Spleen (tissue), 11 donors: ENCODE measurements at regions not wholly inside any gene's neighbourhood (a gene's known extent, or its start where the extent isn't known, plus 50 kb on each side); places are given as distances from the start of the nearest gene placed in this dataset.
A peak's percentile ranks its signal among the peaks of the same experiment; 100 is the strongest.

Source experiments
- DNase-seq: peaks from one replicate; pipeline ENCODE4 v3.0.0-alpha.2; 2020
- H3K27ac ChIP-seq, 8 donors: fragments of 200-600 bp; sonication (generic) in 7 of 8; 1 replicate in 4 of 8; 2 replicates in 4 of 8; pipeline versions ENCODE4 v1.5.0 to v1.8.0; 2016 to 2021; ENCODE audit warnings: inconsistent platforms in 4 of 8, mild to moderate bottlenecking in 4 of 8, moderate library complexity in 1 of 8
- H3K27me3 ChIP-seq, 7 donors: fragments of 200-600 bp; sonication (generic) in 6 of 7; replicated peaks in 1 of 7; 1 replicate in 4 of 7; 2 replicates in 3 of 7; pipeline versions ENCODE4 v1.5.0 to v1.8.0; 2016 to 2021; ENCODE audit warnings: inconsistent platforms in 3 of 7, mild to moderate bottlenecking in 1 of 7
- H3K36me3 ChIP-seq, 6 donors: fragments of 200-600 bp; sonication (generic) in 5 of 6; 1 replicate in 4 of 6; 2 replicates in 2 of 6; pipeline versions ENCODE4 v1.5.0 to v1.8.0; 2016 to 2021; ENCODE audit warnings: inconsistent platforms in 2 of 6
- H3K4me1 ChIP-seq, 6 donors: fragments of 200-600 bp; sonication (generic) in 5 of 6; 1 replicate in 3 of 6; 2 replicates in 3 of 6; pipeline versions ENCODE4 v1.5.0 to v1.8.0; 2016 to 2021; ENCODE audit warnings: inconsistent platforms in 3 of 6
- H3K4me3 ChIP-seq, 8 donors: fragments of 200-600 bp; sonication (generic) in 7 of 8; 1 replicate in 4 of 8; 2 replicates in 4 of 8; pipeline versions ENCODE4 v1.5.0 to v1.8.0; 2016 to 2021; ENCODE audit warnings: inconsistent platforms in 4 of 8, mild to moderate bottlenecking in 4 of 8, moderate library complexity in 2 of 8
- H3K9me3 ChIP-seq, 8 donors: fragments of 200-600 bp; sonication (generic) in 7 of 8; 1 replicate in 4 of 8; 2 replicates in 4 of 8; pipeline versions ENCODE4 v1.5.0 to v1.8.0; 2016 to 2021; ENCODE audit warnings: inconsistent platforms in 4 of 8
- CTCF ChIP-seq, 11 experiments: fragments of 200-600 bp in 7 of 11; fragments of 450-650 bp in 4 of 11; sonication (generic) in 4 of 11; IDR thresholded peaks in 8 of 11; conservative IDR thresholded peaks in 3 of 11; 1 replicate in 7 of 11; 2 replicates in 4 of 11; pipeline versions ENCODE4 v1.4.0 to v1.8.0; 2016 to 2021; ENCODE audit warnings: antibody characterized with exemption in 11 of 11, inconsistent platforms in 4 of 11, mild to moderate bottlenecking in 1 of 11
- POLR2A ChIP-seq, 3 donors: fragments of 450-650 bp; IDR thresholded peaks; one replicate each; pipeline ENCODE4 v1.5.1; 2017; ENCODE audit warnings: antibody characterized with exemption in 3 of 3, mild to moderate bottlenecking in 1 of 3
- POLR2AphosphoS5 ChIP-seq, 3 donors: sonication (generic); formaldehyde crosslinking; IDR thresholded peaks; one replicate each; pipeline ENCODE4 v1.5.1; 2017; ENCODE audit warnings: antibody characterized with exemption in 3 of 3
- WGBS, 5 donors: extraction: QIAGEN DNeasy Blood & Tissue Kit in 3 of 5; methylation state at CpG; one replicate each; pipeline versions ENCODE4 v1.1.5 to v1.1.7; 2013 to 2018; 5-methylcytosine and 5-hydroxymethylcytosine counted together
- intact Hi-C: fragments of 100-400 bp; cut with DNase I; formaldehyde crosslinking; loops from one replicate; pipeline ENCODE4 v1.15.0; 2023; ENCODE audit warnings: low total_unique reads
- donor health status: healthy with polysubstance abuse.
- donor health status: DM: no; HTN: no; CAD: no; lungs with moderate emphysema.
- donor health status: DM: no; HTN: no; CAD: no.
- donor health status: Bipolar disorder and iron deficiency.
- donor health status: healthy.
- donor health status: DM: no; HTN: no; CAD: no.
- donor health status: DM: yes; HTN: yes; CAD: no.

- TF ChIP-seq POLR2AphosphoS5 (IDR thresholded peaks at IDR 0.05), result no peak
- no peak for TF ChIP-seq CTCF (IDR thresholded peaks at IDR 0.05 in 8 of 11, conservative IDR thresholded peaks at IDR 0.05 in 3 of 11)
- TF ChIP-seq POLR2A (IDR thresholded peaks at IDR 0.05), result no peak
- H3K27me3 ChIP-seq, result no peaks in the 10 kb centered on the region
- peaks cover 0 to 14% (median 4%) of the 10 kb centered on the region in 6 donors for H3K4me1 ChIP-seq
- DNase-seq, result no peak
- H3K27ac ChIP-seq, result no peak overlapping the region
- H3K4me3 ChIP-seq, result no peak overlapping the region
- 77 to 93% (median 83%) methylated on average over 4 of the region's 4 CpGs for WGBS, 5 donors
- no peaks in the 10 kb centered on the region for H3K36me3 ChIP-seq
- peaks cover 0 to 17% (median 11%) of the 10 kb centered on the region in 8 donors for H3K9me3 ChIP-seq
- intact Hi-C loops, result no loop called here
Measured at GRCh38 chr4:185862340-185862739, 50.3 kb upstream of the SORBS2 start.

GRCh38 chr4:185863946-185864345 lies 52.0 kb upstream of the SORBS2 start:
- DNase-seq, result no peak
- no peak for TF ChIP-seq CTCF (IDR thresholded peaks at IDR 0.05 in 8 of 11, conservative IDR thresholded peaks at IDR 0.05 in 3 of 11)
- no peak for TF ChIP-seq POLR2A (IDR thresholded peaks at IDR 0.05)
- no peak for TF ChIP-seq POLR2AphosphoS5 (IDR thresholded peaks at IDR 0.05)
- WGBS, 5 donors, result 73 to 80% (median 78%) methylated on average over 1 of the region's 1 CpG
- Histone ChIP-seq H3K4me1 (peaks cover 0 to 18% (median 4%) of the 10 kb centered on the region in 6 donors), H3K27me3 (no peaks in the 10 kb centered on the region), H3K9me3 (peaks cover 0 to 3% (median 0%) of the 10 kb centered on the region in 8 donors), H3K27ac (no peak overlapping the region), H3K4me3 (no peak overlapping the region), H3K36me3 (no peaks in the 10 kb centered on the region)
- intact Hi-C loops, result no loop called here

- H3K36me3 ChIP-seq, result no peaks in the 10 kb centered on the region
- no peak for TF ChIP-seq POLR2AphosphoS5 (IDR thresholded peaks at IDR 0.05)
- no peak for TF ChIP-seq CTCF (IDR thresholded peaks at IDR 0.05 in 8 of 11, conservative IDR thresholded peaks at IDR 0.05 in 3 of 11)
- no peak for TF ChIP-seq POLR2A (IDR thresholded peaks at IDR 0.05)
- H3K27ac ChIP-seq, result peak overlapping the region in 4 of 8 donors; percentile 6 to 39 (median 8)
- DNase-seq, result no peak
- H3K27me3 ChIP-seq, result no peaks in the 10 kb centered on the region
- peaks cover 0 to 12% (median 2%) of the 10 kb centered on the region in 6 donors for H3K4me1 ChIP-seq
- intact Hi-C loops, result no loop called here
- no peak overlapping the region for H3K4me3 ChIP-seq
- WGBS, 5 donors, result 72 to 84% (median 75%) methylated on average over 4 of the region's 4 CpGs
- no peaks in the 10 kb centered on the region for H3K9me3 ChIP-seq
Measured at GRCh38 chr4:185865901-185866328, 53.9 kb upstream of the SORBS2 start.

- intact Hi-C loops, result no loop called here
- no peak for TF ChIP-seq CTCF (IDR thresholded peaks at IDR 0.05 in 8 of 11, conservative IDR thresholded peaks at IDR 0.05 in 3 of 11)
- TF ChIP-seq POLR2A (IDR thresholded peaks at IDR 0.05), result no peak
- no peak for TF ChIP-seq POLR2AphosphoS5 (IDR thresholded peaks at IDR 0.05)
- DNase-seq, result no peak
- H3K36me3 ChIP-seq, result no peaks in the 10 kb centered on the region
- no peak overlapping the region for H3K4me3 ChIP-seq
- H3K27me3 ChIP-seq, result no peaks in the 10 kb centered on the region
- WGBS, 5 donors, result 73 to 95% (median 82%) methylated on average over 3 of the region's 3 CpGs
- peaks cover 0 to 12% (median 2%) of the 10 kb centered on the region in 6 donors for H3K4me1 ChIP-seq
- H3K9me3 ChIP-seq, result no peaks in the 10 kb centered on the region
- H3K27ac ChIP-seq, result peak overlapping the region in 1 of 8 donors; percentile 28
Measured at GRCh38 chr4:185867770-185868169, 55.8 kb upstream of the SORBS2 start.
